Naive thymus-derived CD8-positive, alpha-beta T cell (primary cell): ENCODE measurements at regions not wholly inside any gene's neighbourhood (a gene's known extent, or its start where the extent isn't known, plus 50 kb on each side); places are given as distances from the start of the nearest gene placed in this dataset.
A peak's percentile ranks its signal among the peaks of the same experiment; 100 is the strongest.

Experiments
- ATAC-seq, 2 donors: fragments of 150-1000 bp; cut with Tn5 transposase in 1 of 2; sonication (Bioruptor Pico), chemical (Tn5 transposase) in 1 of 2; 1 replicate in 1 of 2; 2 replicates in 1 of 2; pipeline ENCODE4 v1.10.0; 2021; ENCODE audit warnings: mild to moderate bottlenecking in 2 of 2, moderate library complexity in 2 of 2
- POLR2A ChIA-PET: fragments of 350-600 bp; sonication (Branson Sonifier 250); formaldehyde crosslinking; loops from one replicate; lab custom pipeline; 2021; ENCODE audit warnings: antibody characterized with exemption; lab: Charles Lee
- DNase-seq, 10 donors: peaks; one replicate each; pipeline versions ENCODE4 v3.0.0 to v3.0.0-alpha.2; 2020 to 2022
- H3K27ac Mint-ChIP-seq, 10 donors: one replicate each; pipeline ENCODE4 v1.8.0; 2020 to 2022; ENCODE audit warnings: mild to moderate bottlenecking in 10 of 10, mixed read lengths in 10 of 10, moderate library complexity in 4 of 10, inconsistent platforms in 1 of 10
- H3K27me3 Mint-ChIP-seq, 5 donors: one replicate each; pipeline ENCODE4 v1.8.0; 2021 to 2022; ENCODE audit warnings: mixed read lengths in 5 of 5
- H3K36me3 Mint-ChIP-seq, 3 donors: one replicate each; pipeline ENCODE4 v1.8.0; 2020 to 2022; ENCODE audit warnings: mixed read lengths in 3 of 3, mild to moderate bottlenecking in 2 of 3, inconsistent platforms in 1 of 3
- H3K4me1 Mint-ChIP-seq, 4 donors: one replicate each; pipeline ENCODE4 v1.8.0; 2021 to 2022; ENCODE audit warnings: mixed read lengths in 4 of 4
- H3K4me3 Mint-ChIP-seq, 10 donors: one replicate each; pipeline ENCODE4 v1.8.0; 2020 to 2022; ENCODE audit warnings: mild to moderate bottlenecking in 10 of 10, mixed read lengths in 10 of 10, moderate library complexity in 6 of 10, inconsistent platforms in 1 of 10
- H3K9me3 Mint-ChIP-seq, 9 donors: one replicate each; pipeline ENCODE4 v1.8.0; 2020 to 2022; ENCODE audit warnings: mixed read lengths in 9 of 9, mild to moderate bottlenecking in 3 of 9, inconsistent platforms in 1 of 9, moderate library complexity in 1 of 9

GRCh38 chr6:20348041-20348440 lies 53.6 kb upstream of the E2F3 start:
- ATAC-seq (no peak), DNase-seq (no peak)
- POLR2A ChIA-PET, result interaction anchor here (0.7 to 2.0 kb wide), 3 partner anchors 12 to 19 kb away, joined by 5 to 6 read pairs (median 5); no protein-coding TSS in a partner anchor
- Mint-ChIP-seq H3K4me3 (no peak overlapping the region), H3K27me3 (peaks cover 0 to 1% (median 0%) of the 10 kb centered on the region in 5 donors), H3K36me3 (no peaks in the 10 kb centered on the region), H3K27ac (peak overlapping the region in 2 of 10 donors; percentile 28 to 45), H3K4me1 (peaks cover 0 to 8% (median 2%) of the 10 kb centered on the region in 4 donors), H3K9me3 (peaks cover 0 to 6% (median 2%) of the 10 kb centered on the region in 9 donors)

GRCh38 chr6:20349225-20349624 lies 52.5 kb upstream of the E2F3 start:
- Mint-ChIP-seq H3K4me3 (no peak overlapping the region), H3K36me3 (no peaks in the 10 kb centered on the region), H3K4me1 (peaks cover 0 to 7% (median under 1%) of the 10 kb centered on the region in 4 donors), H3K9me3 (peaks cover 0 to 11% (median 5%) of the 10 kb centered on the region in 9 donors), H3K27ac (no peak overlapping the region), H3K27me3 (peaks cover 0 to 1% (median 0%) of the 10 kb centered on the region in 5 donors)
- DNase-seq, result no peak
- ATAC-seq, result no peak
- POLR2A ChIA-PET, result interaction anchor here (0.7 to 2.0 kb wide), 4 partner anchors 13 to 26 kb away, joined by 3 to 5 read pairs (median 4); no protein-coding TSS in a partner anchor

- Mint-ChIP-seq H3K4me3 (no peak overlapping the region), H3K4me1 (peaks cover 0 to 2% (median under 1%) of the 10 kb centered on the region in 4 donors), H3K27me3 (peaks cover 0 to 1% (median 0%) of the 10 kb centered on the region in 5 donors), H3K27ac (no peak overlapping the region), H3K9me3 (peaks cover 0 to 12% (median 6%) of the 10 kb centered on the region in 9 donors), H3K36me3 (no peaks in the 10 kb centered on the region)
- no peak for DNase-seq
- POLR2A ChIA-PET, result interaction anchor here (0.7 to 5.1 kb wide), 4 partner anchors 14 to 31 kb away, joined by 3 to 15 read pairs (median 3); no protein-coding TSS in a partner anchor
- no peak for ATAC-seq
Observed at GRCh38 chr6:20350215-20350614, 51.5 kb upstream of the E2F3 start.

DNA sequence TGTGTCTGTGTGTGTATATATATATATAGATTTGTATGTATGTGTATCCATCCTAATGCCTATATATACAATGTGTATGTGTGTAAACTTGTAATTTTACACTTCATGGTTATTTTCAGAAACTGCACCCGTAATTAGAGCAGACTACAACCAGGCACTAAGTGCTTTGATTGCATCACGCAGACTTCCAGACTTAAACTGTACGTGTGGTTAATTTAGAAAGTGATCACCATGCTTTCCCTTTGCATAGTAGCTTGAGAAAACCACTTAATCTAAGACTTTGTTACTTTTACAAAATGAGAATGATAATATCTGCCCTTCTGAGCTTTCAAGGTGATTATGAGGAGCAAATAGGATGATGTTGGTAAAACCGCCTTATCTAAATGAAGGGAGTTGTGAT lies 50.1 kb upstream of the E2F3 start:
- H3K27me3 Mint-ChIP-seq, result peaks cover 0 to 1% (median 0%) of the 10 kb centered on the region in 5 donors
- ATAC-seq (no peak), DNase-seq (no peak)
- H3K36me3 Mint-ChIP-seq, result no peaks in the 10 kb centered on the region
- H3K4me1 Mint-ChIP-seq, result peaks cover 0 to 2% (median 2%) of the 10 kb centered on the region in 4 donors
- H3K4me3 Mint-ChIP-seq, result no peak overlapping the region
- peaks cover 0 to 12% (median 6%) of the 10 kb centered on the region in 9 donors for H3K9me3 Mint-ChIP-seq
- no peak overlapping the region for H3K27ac Mint-ChIP-seq
- POLR2A ChIA-PET, result interaction anchor here (0.6 to 5.1 kb wide), 2 partner anchors 14 to 29 kb away, joined by 3 to 15 read pairs; no protein-coding TSS in a partner anchor
